Right lobe of liver (tissue), 4 donors: ENCODE measurements at regions not wholly inside any gene's neighbourhood (a gene's known extent, or its start where the extent isn't known, plus 50 kb on each side); places are given as distances from the start of the nearest gene placed in this dataset.

ENCODE experiments used
- CTCF ChIP-seq, 4 donors: fragments of 200-600 bp in 3 of 4; fragments of 450-650 bp in 1 of 4; IDR thresholded peaks; one replicate each; pipeline versions ENCODE4 v1.5.1 to v1.8.0; 2016 to 2022; ENCODE audit warnings: antibody characterized with exemption in 4 of 4, mild to moderate bottlenecking in 2 of 4
- POLR2A ChIP-seq: fragments of 450-650 bp; IDR thresholded peaks from one replicate; pipeline ENCODE4 v1.6.1; 2017; ENCODE audit warnings: antibody characterized with exemption, mild to moderate bottlenecking
- donor health status: DM: no; HTN: no; CAD: no.
- donor health status: DM: no; HTN: no; CAD: no.
- donor health status: DM: no; HTN: yes; CAD: no.

GRCh38 chr3:194072691-194073279, 63.2 kb upstream of the HES1 start:
- TF ChIP-seq POLR2A (no peak), CTCF (IDR thresholded peaks at IDR 0.05) (no peak)
